Activated CD8-positive, alpha-beta memory T cell treated with anti-CD3 and anti-CD28 coated beads, Interleukin-2, amount 10 ng/mL, durations not matched to agents 7 days and 5 days (primary cell): ENCODE measurements at regions not wholly inside any gene's neighbourhood (a gene's known extent, or its start where the extent isn't known, plus 50 kb on each side); places are given as distances from the start of the nearest gene placed in this dataset.

Experiments
- ATAC-seq: fragments of 150-1000 bp; cut with Tn5 transposase; one replicate; pipeline ENCODE4 v1.10.0; 2021; ENCODE audit warnings: moderate library complexity
- CTCF ChIA-PET: fragments of 350-600 bp; sonication (Branson Sonifier 250); formaldehyde crosslinking; loops from one replicate; lab custom pipeline; 2021; ENCODE audit warnings: antibody characterized with exemption; lab: Charles Lee
- DNase-seq: peaks from one replicate; pipeline ENCODE4 v3.0.0-alpha.2; 2020
- H3K27ac Mint-ChIP-seq: one replicate; pipeline ENCODE4 v1.8.0; 2021; ENCODE audit warnings: mild to moderate bottlenecking, mixed read lengths
- H3K27me3 Mint-ChIP-seq: one replicate; pipeline ENCODE4 v1.8.0; 2021; ENCODE audit warnings: mixed read lengths
- H3K36me3 Mint-ChIP-seq: one replicate; pipeline ENCODE4 v1.8.0; 2021; ENCODE audit warnings: mild to moderate bottlenecking, mixed read lengths
- H3K4me1 Mint-ChIP-seq: one replicate; pipeline ENCODE4 v1.8.0; 2021; ENCODE audit warnings: mixed read lengths
- H3K4me3 Mint-ChIP-seq: one replicate; pipeline ENCODE4 v1.8.0; 2021; ENCODE audit warnings: mild to moderate bottlenecking, moderate library complexity, mixed read lengths
- H3K9me3 Mint-ChIP-seq: one replicate; pipeline ENCODE4 v1.8.0; 2022; ENCODE audit warnings: low read depth, mixed read lengths

GRCh38 chr3:24793896-24794295 lies 299.2 kb upstream of the THRB start:
- Mint-ChIP-seq H3K36me3 (no peaks in the 10 kb centered on the region), H3K4me3 (no peak overlapping the region), H3K9me3 (no peaks in the 10 kb centered on the region), H3K4me1 (no peaks in the 10 kb centered on the region), H3K27ac (no peak overlapping the region), H3K27me3 (no peaks in the 10 kb centered on the region)
- CTCF ChIA-PET = no interaction called here
- no peak for DNase-seq
- no peak for ATAC-seq

GRCh38 chr3:24802614-24803013 lies 308.0 kb upstream of the THRB start:
- Mint-ChIP-seq H3K36me3 (no peaks in the 10 kb centered on the region), H3K27me3 (no peaks in the 10 kb centered on the region), H3K4me1 (no peaks in the 10 kb centered on the region), H3K9me3 (no peaks in the 10 kb centered on the region), H3K27ac (no peak overlapping the region), H3K4me3 (no peak overlapping the region)
- ATAC-seq = no peak
- no peak for DNase-seq
- CTCF ChIA-PET = interaction anchor here (0.7 kb wide), 1 partner anchor 352 kb away, joined by 4 read pairs; no protein-coding TSS in a partner anchor

DNA sequence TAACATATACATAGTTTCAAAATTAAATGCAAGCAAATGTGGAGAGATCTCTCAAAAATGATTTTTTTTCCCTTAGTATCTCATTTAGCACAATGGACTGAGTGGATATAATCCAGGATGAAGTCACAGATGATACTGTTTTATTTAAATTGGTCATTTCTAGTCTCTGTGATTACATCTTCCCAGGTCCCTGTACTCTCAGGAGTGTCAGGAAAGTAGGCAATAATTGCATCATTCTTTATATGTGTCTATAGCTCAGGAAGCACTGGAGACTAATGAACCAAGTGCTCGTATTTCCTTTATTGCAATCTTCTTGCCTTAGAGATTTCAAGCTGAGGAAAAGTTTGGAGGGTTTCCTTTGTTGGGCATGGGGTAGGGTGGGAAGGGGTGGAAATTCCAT lies 309.4 kb upstream of the THRB start:
- ATAC-seq (no peak), DNase-seq (no peak)
- Mint-ChIP-seq H3K27me3 (no peaks in the 10 kb centered on the region), H3K27ac (no peak overlapping the region), H3K9me3 (no peaks in the 10 kb centered on the region), H3K4me1 (no peaks in the 10 kb centered on the region), H3K4me3 (no peak overlapping the region), H3K36me3 (no peaks in the 10 kb centered on the region)
- CTCF ChIA-PET = no interaction called here

DNA sequence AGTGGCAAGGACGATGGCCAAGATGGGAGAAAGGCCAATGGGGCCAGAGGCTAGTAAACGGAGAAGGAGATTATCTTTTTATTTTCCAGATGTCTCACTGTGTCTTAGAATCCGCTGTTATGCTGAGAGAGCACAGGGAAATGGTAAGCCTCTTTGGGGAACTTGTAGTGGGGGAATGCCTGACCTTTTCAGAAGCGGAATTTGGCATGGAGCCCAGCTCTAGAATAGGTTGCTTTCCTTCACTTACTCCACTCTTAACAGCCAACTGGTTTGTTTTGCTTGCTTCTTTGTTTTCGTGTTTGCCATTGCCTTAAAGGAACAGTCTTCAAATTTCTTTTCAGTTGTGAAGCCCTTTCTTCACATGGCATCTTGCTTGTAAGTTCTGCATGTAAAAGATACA lies 316.2 kb upstream of the THRB start:
- H3K27ac Mint-ChIP-seq = no peak overlapping the region
- H3K36me3 Mint-ChIP-seq = no peaks in the 10 kb centered on the region
- H3K27me3 Mint-ChIP-seq = no peaks in the 10 kb centered on the region
- no peaks in the 10 kb centered on the region for H3K4me1 Mint-ChIP-seq
- H3K9me3 Mint-ChIP-seq = no peaks in the 10 kb centered on the region
- CTCF ChIA-PET = no interaction called here
- H3K4me3 Mint-ChIP-seq = no peak overlapping the region
- ATAC-seq = no peak
- no peak for DNase-seq

DNA sequence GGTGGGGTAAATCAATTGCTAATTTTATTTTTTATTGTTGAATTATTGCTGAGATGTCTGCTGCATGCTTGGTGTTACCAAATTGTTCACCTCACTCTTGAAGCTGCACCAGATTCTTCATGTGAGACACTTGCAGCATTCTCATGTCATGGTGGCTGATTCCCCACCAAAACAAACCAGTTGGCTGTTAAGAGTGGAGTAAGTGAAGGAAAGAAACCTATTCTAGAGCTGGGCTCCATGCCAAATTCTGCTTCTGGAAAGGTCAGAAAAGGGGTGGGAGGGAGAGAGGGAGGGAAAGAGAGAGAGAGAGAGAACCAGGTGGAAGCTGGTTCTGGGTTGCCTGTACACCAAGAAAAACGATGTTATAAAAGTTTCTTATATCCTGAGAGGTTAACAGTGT lies 317.5 kb upstream of the THRB start:
- H3K4me3 Mint-ChIP-seq = no peak overlapping the region
- ATAC-seq (no peak), DNase-seq (no peak)
- no peak overlapping the region for H3K27ac Mint-ChIP-seq
- H3K27me3 Mint-ChIP-seq = no peaks in the 10 kb centered on the region
- H3K36me3 Mint-ChIP-seq = no peaks in the 10 kb centered on the region
- CTCF ChIA-PET = no interaction called here
- no peaks in the 10 kb centered on the region for H3K4me1 Mint-ChIP-seq
- no peaks in the 10 kb centered on the region for H3K9me3 Mint-ChIP-seq

DNA sequence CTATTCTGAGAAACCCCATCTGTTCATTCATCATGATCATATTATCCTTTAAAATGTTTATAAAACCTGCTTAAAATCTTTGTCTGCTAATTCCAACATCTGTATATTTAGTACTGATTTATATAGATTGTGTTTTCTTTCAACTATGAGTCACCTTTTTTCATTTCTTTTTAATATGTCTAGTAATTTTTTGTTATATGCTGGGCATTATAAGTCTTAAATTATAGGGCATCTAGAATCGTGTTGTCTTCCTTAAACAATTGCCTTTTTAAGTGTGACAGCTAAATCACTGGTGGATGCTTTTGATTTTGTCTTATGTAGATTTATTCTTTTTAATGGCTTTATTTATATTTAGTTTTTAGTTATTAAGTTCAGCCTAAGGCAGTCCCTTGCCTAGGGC lies 323.4 kb upstream of the THRB start:
- ATAC-seq = no peak
- H3K27ac Mint-ChIP-seq = no peak overlapping the region
- H3K36me3 Mint-ChIP-seq = no peaks in the 10 kb centered on the region
- DNase-seq = no peak
- CTCF ChIA-PET = no interaction called here
- no peaks in the 10 kb centered on the region for H3K27me3 Mint-ChIP-seq
- no peaks in the 10 kb centered on the region for H3K4me1 Mint-ChIP-seq
- H3K4me3 Mint-ChIP-seq = no peak overlapping the region
- H3K9me3 Mint-ChIP-seq = peaks cover 3% of the 10 kb centered on the region

GRCh38 chr3:24828011-24828410 lies 333.4 kb upstream of the THRB start:
- CTCF ChIA-PET = no interaction called here
- H3K4me3 Mint-ChIP-seq = no peak overlapping the region
- DNase-seq = no peak
- no peaks in the 10 kb centered on the region for H3K4me1 Mint-ChIP-seq
- H3K27me3 Mint-ChIP-seq = peaks cover 23% of the 10 kb centered on the region
- ATAC-seq = no peak
- H3K9me3 Mint-ChIP-seq = no peaks in the 10 kb centered on the region
- no peak overlapping the region for H3K27ac Mint-ChIP-seq
- H3K36me3 Mint-ChIP-seq = no peaks in the 10 kb centered on the region

- no peak overlapping the region for H3K27ac Mint-ChIP-seq
- CTCF ChIA-PET = no interaction called here
- no peak overlapping the region for H3K4me3 Mint-ChIP-seq
- H3K9me3 Mint-ChIP-seq = no peaks in the 10 kb centered on the region
- DNase-seq (no peak), ATAC-seq (no peak)
- H3K36me3 Mint-ChIP-seq = no peaks in the 10 kb centered on the region
- H3K27me3 Mint-ChIP-seq = peaks cover 23% of the 10 kb centered on the region
- H3K4me1 Mint-ChIP-seq = no peaks in the 10 kb centered on the region
These were observed 333.9 kb upstream of the THRB start for GRCh38 chr3:24828551-24828950.

DNA sequence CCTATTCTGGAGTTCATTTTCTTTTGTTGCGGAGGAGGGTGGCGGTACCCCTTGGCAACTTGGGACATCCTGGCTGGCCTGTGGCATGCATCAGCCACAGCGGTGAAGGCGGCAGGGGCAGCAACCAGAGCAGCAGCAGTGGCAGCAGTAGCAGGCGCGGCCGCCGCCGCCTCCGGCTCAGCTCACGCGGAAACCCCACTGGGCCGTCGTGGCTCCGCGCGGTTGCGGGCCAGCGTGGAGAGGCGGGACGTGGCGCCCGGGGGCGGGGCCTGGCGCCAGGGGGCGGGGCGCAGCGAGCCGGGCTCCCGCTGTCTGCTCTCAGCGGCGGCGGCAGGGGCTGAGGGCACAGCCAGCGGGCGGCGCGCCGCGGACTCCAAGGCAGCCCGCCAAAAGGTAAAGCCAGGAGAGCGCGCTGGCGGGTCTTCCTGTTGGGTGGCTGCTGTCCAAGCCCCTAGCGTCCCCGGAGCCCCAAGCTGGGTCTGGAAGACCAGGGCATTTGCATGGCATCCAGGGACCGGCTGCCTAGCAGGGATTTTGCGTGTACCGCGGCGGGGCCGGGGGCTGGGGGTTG lies 334.4 kb upstream of the THRB start:
- CTCF ChIA-PET = no interaction called here
- ATAC-seq = no peak
- no peak overlapping the region for H3K4me3 Mint-ChIP-seq

DNA sequence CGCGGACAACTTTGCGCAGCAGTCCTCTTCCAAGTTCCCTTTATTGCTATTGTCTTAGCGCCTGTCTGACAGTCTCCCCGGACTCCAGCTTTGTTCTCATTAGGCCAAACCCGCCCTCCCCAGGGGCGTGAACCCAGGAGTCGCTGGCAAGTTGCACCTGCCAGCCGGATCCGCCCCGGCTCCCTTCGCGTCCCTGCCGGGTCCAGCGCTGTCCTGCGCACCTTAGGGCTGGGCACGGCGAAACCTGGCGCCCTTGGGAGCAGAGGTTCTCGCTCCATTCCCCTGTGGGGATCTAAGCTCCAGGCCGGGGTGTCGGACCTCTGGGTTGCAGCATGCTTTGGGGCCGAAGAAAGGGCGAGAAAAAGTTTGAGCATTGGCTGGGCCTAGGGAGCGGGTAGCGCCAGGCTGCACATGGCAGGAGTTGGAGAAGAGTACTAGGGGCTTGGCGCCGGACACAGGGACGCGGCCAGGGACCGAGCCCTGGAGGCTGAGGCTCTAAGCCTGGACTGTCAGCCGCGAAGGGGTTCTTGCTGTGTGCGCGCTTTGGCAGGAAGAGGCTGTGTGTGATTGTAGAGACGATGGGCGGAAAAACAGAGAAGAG lies 335.1 kb upstream of the THRB start:
- no peak for ATAC-seq
- no peaks in the 10 kb centered on the region for H3K36me3 Mint-ChIP-seq
- no peak for DNase-seq
- CTCF ChIA-PET = no interaction called here
- H3K9me3 Mint-ChIP-seq = no peaks in the 10 kb centered on the region
- H3K27me3 Mint-ChIP-seq = peaks cover 23% of the 10 kb centered on the region
- H3K4me3 Mint-ChIP-seq = no peak overlapping the region
- H3K4me1 Mint-ChIP-seq = no peaks in the 10 kb centered on the region
- H3K27ac Mint-ChIP-seq = no peak overlapping the region

More for the DNA sequence above, 334.4 kb upstream of the THRB start:
- Mint-ChIP-seq H3K27ac (no peak overlapping the region), H3K36me3 (no peaks in the 10 kb centered on the region), H3K9me3 (no peaks in the 10 kb centered on the region), H3K27me3 (peaks cover 23% of the 10 kb centered on the region), H3K4me1 (no peaks in the 10 kb centered on the region)
- DNase-seq = no peak

DNA sequence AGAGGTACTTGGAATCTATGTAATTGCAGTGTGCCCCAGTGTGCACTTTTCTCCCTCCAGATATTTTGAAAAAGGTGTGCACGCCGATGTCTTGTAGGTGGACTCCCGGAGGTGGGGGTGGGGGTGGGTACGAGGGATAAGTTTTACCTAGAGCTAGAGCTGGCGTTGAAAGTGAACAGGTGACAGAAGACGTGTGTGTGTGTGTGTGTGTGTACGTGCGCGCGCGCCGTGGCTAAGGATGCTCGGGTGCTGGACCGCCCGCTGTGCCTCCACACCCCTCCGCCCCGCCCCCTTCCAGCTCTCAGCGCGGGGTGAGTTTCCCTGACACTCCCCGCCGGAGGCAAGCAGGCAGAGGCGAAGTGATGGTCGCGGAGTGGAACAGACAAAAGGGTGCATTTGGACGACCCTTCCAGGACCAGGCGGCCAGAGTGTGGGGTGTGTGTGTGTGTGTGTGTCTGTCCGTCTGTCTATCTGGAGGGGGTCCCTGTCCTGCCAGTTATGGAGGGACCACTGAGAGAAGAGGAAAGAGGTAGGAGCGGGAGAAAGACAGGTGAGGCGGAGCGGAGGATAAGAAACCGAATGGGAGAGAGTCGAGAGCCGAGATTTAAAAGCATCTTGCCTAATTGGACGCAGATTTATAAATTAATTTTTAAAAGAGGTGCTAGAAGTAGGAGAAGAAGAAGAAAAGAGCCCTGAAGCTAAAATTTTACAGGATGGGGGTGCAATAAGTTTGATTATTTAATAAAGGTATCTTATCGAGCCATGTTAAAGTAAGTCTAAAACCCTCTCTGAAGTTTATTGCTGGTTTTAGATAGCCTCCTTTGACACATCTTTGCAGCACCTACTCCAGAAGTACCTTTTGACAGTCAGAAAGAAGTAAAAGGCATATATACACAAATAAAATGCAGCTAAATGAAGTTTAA lies 335.8 kb upstream of the THRB start:
- Mint-ChIP-seq H3K27me3 (peaks cover 23% of the 10 kb centered on the region), H3K27ac (no peak overlapping the region), H3K4me3 (no peak overlapping the region), H3K9me3 (no peaks in the 10 kb centered on the region), H3K36me3 (no peaks in the 10 kb centered on the region), H3K4me1 (no peaks in the 10 kb centered on the region)
- DNase-seq (no peak), ATAC-seq (no peak)
- CTCF ChIA-PET = no interaction called here

GRCh38 chr3:24831221-24831620 lies 336.6 kb upstream of the THRB start:
- peaks cover 23% of the 10 kb centered on the region for H3K27me3 Mint-ChIP-seq
- no peaks in the 10 kb centered on the region for H3K4me1 Mint-ChIP-seq
- H3K36me3 Mint-ChIP-seq = no peaks in the 10 kb centered on the region
- H3K9me3 Mint-ChIP-seq = no peaks in the 10 kb centered on the region
- DNase-seq = no peak
- no peak for ATAC-seq
- no peak overlapping the region for H3K27ac Mint-ChIP-seq
- H3K4me3 Mint-ChIP-seq = no peak overlapping the region
- CTCF ChIA-PET = no interaction called here

DNA sequence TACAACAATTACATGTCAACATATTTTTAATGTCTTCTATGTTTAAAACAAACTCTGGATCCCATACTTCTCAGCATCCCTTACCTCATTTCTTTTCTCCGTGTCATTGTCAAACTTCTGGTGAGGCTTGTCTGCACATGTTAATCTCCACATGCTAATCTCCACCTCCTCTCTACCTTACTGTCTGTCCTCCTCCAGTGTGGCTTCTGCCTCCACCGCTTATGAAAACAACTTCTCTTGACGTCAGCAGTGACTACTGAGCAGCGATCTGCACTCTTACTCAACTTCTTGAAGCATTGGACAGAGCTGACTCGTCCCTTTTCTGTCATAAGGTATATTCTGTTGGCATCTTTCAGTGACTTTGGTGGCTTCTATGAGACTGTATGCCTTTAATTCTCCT lies 338.2 kb upstream of the THRB start:
- no peaks in the 10 kb centered on the region for H3K36me3 Mint-ChIP-seq
- H3K27ac Mint-ChIP-seq = no peak overlapping the region
- H3K27me3 Mint-ChIP-seq = peaks cover 23% of the 10 kb centered on the region
- ATAC-seq (no peak), DNase-seq (no peak)
- H3K9me3 Mint-ChIP-seq = no peaks in the 10 kb centered on the region
- no peak overlapping the region for H3K4me3 Mint-ChIP-seq
- CTCF ChIA-PET = no interaction called here
- no peaks in the 10 kb centered on the region for H3K4me1 Mint-ChIP-seq

- no peak overlapping the region for H3K4me3 Mint-ChIP-seq
- CTCF ChIA-PET = no interaction called here
- H3K36me3 Mint-ChIP-seq = no peaks in the 10 kb centered on the region
These were observed 339.8 kb upstream of the THRB start for GRCh38 chr3:24834442-24834841.

More at GRCh38 chr3:24834442-24834841, 339.8 kb upstream of the THRB start:
- ATAC-seq (no peak), DNase-seq (no peak)
- Mint-ChIP-seq H3K27ac (no peak overlapping the region), H3K27me3 (peaks cover 12% of the 10 kb centered on the region), H3K9me3 (no peaks in the 10 kb centered on the region), H3K4me1 (no peaks in the 10 kb centered on the region)
